ENCODE measurements at regions not wholly inside any gene's neighbourhood (a gene's known extent, or its start where the extent isn't known, plus 50 kb on each side); places are given as distances from the start of the nearest gene placed in this dataset.

- TF ChIP-seq CTCF (IDR thresholded peaks at IDR 0.05) (no peak), POLR2A (IDR thresholded peaks at IDR 0.05; ENCODE audit: low read depth) (no peak), POLR2AphosphoS5 (IDR thresholded peaks at IDR 0.05) (no peak), EP300 (IDR thresholded peaks at IDR 0.05) (no peak)
Observed at GRCh38 chr4:84085986-84086385, 413.1 kb downstream of the NKX6-1 start.
